H9 (cell line): ENCODE measurements at regions not wholly inside any gene's neighbourhood (a gene's known extent, or its start where the extent isn't known, plus 50 kb on each side); places are given as distances from the start of the nearest gene placed in this dataset.

Source experiments
- DNase-seq: peaks from one replicate; pipeline ENCODE4 v3.0.0-alpha.2; 2017
- H2AFZ ChIP-seq: one replicate; pipeline ENCODE4 v1.6.1; 2013; ENCODE audit warnings: mild to moderate bottlenecking, low read length, control low read depth, moderate library complexity
- H2AK5ac ChIP-seq: 2 replicates; pipeline ENCODE4 v1.6.1; 2013; ENCODE audit warnings: low read length, control low read depth, mixed read lengths; ENCODE audit not compliant: insufficient read length
- H2BK120ac ChIP-seq: one replicate; pipeline ENCODE4 v1.6.1; 2013; ENCODE audit warnings: low read depth, mild to moderate bottlenecking, low read length, control low read depth, inconsistent platforms; ENCODE audit not compliant: poor library complexity, severe bottlenecking
- H2BK12ac ChIP-seq: 2 replicates; pipeline ENCODE4 v1.6.1; 2013; ENCODE audit warnings: low read length, control low read depth, mixed read lengths, low read depth; ENCODE audit not compliant: insufficient read length
- H2BK15ac ChIP-seq: 2 replicates; pipeline ENCODE4 v1.6.1; 2013; ENCODE audit warnings: low read depth, low read length, control low read depth
- H2BK20ac ChIP-seq: one replicate; pipeline ENCODE4 v1.6.1; 2013; ENCODE audit warnings: low read depth, mild to moderate bottlenecking, low read length, control low read depth, inconsistent platforms; ENCODE audit not compliant: poor library complexity, severe bottlenecking
- H2BK5ac ChIP-seq: 2 replicates; pipeline ENCODE4 v1.6.1; 2013; ENCODE audit warnings: low read length, control low read depth, mixed read lengths; ENCODE audit not compliant: insufficient read length
- H3K14ac ChIP-seq: 2 replicates; pipeline ENCODE4 v1.6.1; 2013; ENCODE audit warnings: low read length, control low read depth; ENCODE audit not compliant: insufficient read depth
- H3K18ac ChIP-seq: 2 replicates; pipeline ENCODE4 v1.6.1; 2013; ENCODE audit warnings: low read depth, mild to moderate bottlenecking, mixed read lengths, low read length, control low read depth; ENCODE audit not compliant: insufficient read length
- H3K23ac ChIP-seq: 2 replicates; pipeline ENCODE4 v1.6.1; 2013; ENCODE audit warnings: low read length, control low read depth, mixed read lengths, low read depth; ENCODE audit not compliant: insufficient read length
- H3K23me2 ChIP-seq: 2 replicates; pipeline ENCODE4 v1.6.1; 2013; ENCODE audit warnings: low read depth, mild to moderate bottlenecking, mixed read lengths, low read length, control low read depth; ENCODE audit not compliant: insufficient read length, poor library complexity, severe bottlenecking
- H3K27ac ChIP-seq: 2 replicates; pipeline ENCODE4 v1.5.1; 2013; ENCODE audit warnings: low read length, control low read depth, mixed read lengths, low read depth; ENCODE audit not compliant: insufficient read length
- H3K27me3 ChIP-seq: 2 replicates; pipeline ENCODE4 v1.6.1; 2013; ENCODE audit warnings: low read length, control low read depth, inconsistent platforms; ENCODE audit not compliant: insufficient read depth
- H3K4ac ChIP-seq: 2 replicates; pipeline ENCODE4 v1.6.1; 2013; ENCODE audit warnings: low read depth, mild to moderate bottlenecking, control low read depth, inconsistent platforms, low read length, moderate library complexity
- H3K4me1 ChIP-seq: 2 replicates; pipeline ENCODE4 v1.6.1; 2013; ENCODE audit warnings: low read length, control low read depth, inconsistent platforms; ENCODE audit not compliant: insufficient read depth
- H3K4me2 ChIP-seq: 2 replicates; pipeline ENCODE4 v1.6.1; 2013; ENCODE audit warnings: low read length, control low read depth, mixed read lengths; ENCODE audit not compliant: insufficient read length, insufficient read depth
- H3K56ac ChIP-seq: 2 replicates; pipeline ENCODE4 v1.6.1; 2013; ENCODE audit warnings: low read depth, mild to moderate bottlenecking, mixed read lengths, low read length, control low read depth; ENCODE audit not compliant: insufficient read length
- H3K79me1 ChIP-seq: 2 replicates; pipeline ENCODE4 v1.6.1; 2013; ENCODE audit warnings: low read depth, mild to moderate bottlenecking, moderate library complexity, low read length, control low read depth, inconsistent platforms; ENCODE audit not compliant: insufficient read depth, poor library complexity, severe bottlenecking
- H3K79me2 ChIP-seq: 2 replicates; pipeline ENCODE4 v1.6.1; 2013; ENCODE audit warnings: low read length, control low read depth, inconsistent platforms; ENCODE audit not compliant: insufficient read depth
- H3K9ac ChIP-seq: 2 replicates; pipeline ENCODE4 v1.6.1; 2013; ENCODE audit warnings: low read length, control low read depth, mixed read lengths; ENCODE audit not compliant: insufficient read length; ENCODE audit errors: extremely low read depth
- H3K9me3 ChIP-seq: one replicate; pipeline ENCODE4 v1.6.1; 2013; ENCODE audit warnings: low read depth, low read length, inconsistent platforms; ENCODE audit not compliant: control insufficient read depth
- H3T11ph ChIP-seq: one replicate; pipeline ENCODE4 v1.6.1; 2013; ENCODE audit warnings: mild to moderate bottlenecking, low read length, control low read depth, inconsistent platforms
- H4K20me1 ChIP-seq: one replicate; pipeline ENCODE4 v1.6.1; 2013; ENCODE audit not compliant: control insufficient read depth, insufficient read length, insufficient read depth
- H4K5ac ChIP-seq: 2 replicates; pipeline ENCODE4 v1.6.1; 2013; ENCODE audit warnings: low read depth, mild to moderate bottlenecking, mixed read lengths, low read length, control low read depth; ENCODE audit not compliant: insufficient read length
- H4K8ac ChIP-seq: replicated peaks from 2 replicates; pipeline ENCODE4 v1.6.1; 2013; ENCODE audit warnings: low read length, control low read depth, mixed read lengths, low read depth; ENCODE audit not compliant: insufficient read length
- H4K91ac ChIP-seq: 2 replicates; pipeline ENCODE4 v1.6.1; 2013; ENCODE audit warnings: low read depth, mild to moderate bottlenecking, moderate library complexity, mixed read lengths, low read length, control low read depth; ENCODE audit not compliant: insufficient read length
- H3K27ac Mint-ChIP-seq, 3 experiments: 2 replicates in 2 of 3; 3 replicates in 1 of 3; pipeline ENCODE4 v1.8.0; 2020 to 2021; ENCODE audit warnings: mixed read lengths in 3 of 3, mild to moderate bottlenecking in 1 of 3, moderate library complexity in 1 of 3
- H3K27me3 Mint-ChIP-seq: 2 replicates; pipeline ENCODE4 v1.8.0; 2021; ENCODE audit warnings: low read depth, mild to moderate bottlenecking, moderate library complexity, mixed read lengths
- H3K36me3 Mint-ChIP-seq, 3 experiments: 2 replicates in 2 of 3; 3 replicates in 1 of 3; pipeline ENCODE4 v1.8.0; 2020 to 2021; ENCODE audit warnings: low read depth in 3 of 3, mixed read lengths in 3 of 3; ENCODE audit not compliant: insufficient read depth in 1 of 3
- H3K4me1 Mint-ChIP-seq, 2 experiments: 2 replicates each; pipeline ENCODE4 v1.8.0; 2020; ENCODE audit warnings: mixed read lengths in 2 of 2
- H3K4me3 Mint-ChIP-seq, 2 experiments: 2 replicates in 1 of 2; 3 replicates in 1 of 2; pipeline ENCODE4 v1.8.0; 2020 to 2021; ENCODE audit warnings: mild to moderate bottlenecking in 2 of 2, mixed read lengths in 2 of 2, moderate library complexity in 1 of 2
- H3K9me3 Mint-ChIP-seq, 2 experiments: 2 replicates in 1 of 2; 3 replicates in 1 of 2; pipeline ENCODE4 v1.8.0; 2020; ENCODE audit warnings: mild to moderate bottlenecking in 2 of 2, mixed read lengths in 2 of 2, moderate library complexity in 1 of 2
- WGBS: extraction: QIAGEN DNeasy Blood & Tissue Kit; methylation state at CpG from one replicate; pipeline ENCODE4 v1.1.7; 2013; ENCODE audit warnings: missing lambda C conversion rate, low lambda C conversion rate, mixed read lengths; ENCODE audit not compliant: insufficient read length; ENCODE audit errors: extremely low coverage; 5-methylcytosine and 5-hydroxymethylcytosine counted together
- TF ChIP-seq, protein P1 (sequence below): fragments of 200-600 bp; sonication (generic); conservative IDR thresholded peaks from 3 replicates; pipeline ENCODE4 v1.8.0; 2021; ENCODE audit warnings: antibody characterized with exemption, mild to moderate bottlenecking

DNA sequence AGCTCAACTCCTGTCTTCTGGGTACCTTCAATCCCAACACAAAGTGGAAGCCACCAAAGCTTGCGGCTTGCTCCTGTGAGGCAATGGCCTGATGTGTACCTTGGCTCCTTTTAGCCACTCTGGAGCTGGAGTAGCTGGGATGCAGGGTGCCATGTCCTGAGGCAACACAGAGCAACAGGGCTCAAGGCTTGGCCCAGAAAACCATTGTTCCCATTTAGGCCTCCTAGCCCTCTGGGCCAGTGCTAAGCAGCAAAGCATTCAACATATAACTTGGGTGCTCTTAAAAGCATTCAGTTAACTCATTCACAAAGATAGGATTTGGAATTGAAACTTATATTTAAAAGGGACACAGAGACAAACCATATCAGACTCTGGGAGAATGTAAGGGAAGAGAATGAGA, 194.5 kb upstream of the ARHGEF9 start:
- Histone ChIP-seq H3K79me1 (no peaks in the 10 kb centered on the region), H3K9ac (no peak overlapping the region), H2BK20ac (no peak overlapping the region), H4K20me1 (no peaks in the 10 kb centered on the region), H2BK12ac (no peak overlapping the region), H3K4me2 (no peak overlapping the region), H2AK5ac (no peak overlapping the region), H3K18ac (no peak overlapping the region), H3K23ac (no peak overlapping the region), H4K8ac (no peak overlapping the region), H3K56ac (no peak overlapping the region), H2AFZ (no peak overlapping the region), H3T11ph (no peak overlapping the region), H3K9me3 (peaks cover 28% of the 10 kb centered on the region), H3K23me2 (no peaks in the 10 kb centered on the region), H3K4ac (no peak overlapping the region), H3K79me2 (no peaks in the 10 kb centered on the region), H4K91ac (no peak overlapping the region), H3K27me3 (no peaks in the 10 kb centered on the region), H2BK15ac (no peak overlapping the region), H2BK120ac (no peak overlapping the region), H3K14ac (no peak overlapping the region), H3K27ac (no peak overlapping the region), H2BK5ac (no peak overlapping the region), H3K4me1 (no peaks in the 10 kb centered on the region), H4K5ac (no peak overlapping the region)
- DNase-seq: no peak
- TF ChIP-seq, protein P1, sequence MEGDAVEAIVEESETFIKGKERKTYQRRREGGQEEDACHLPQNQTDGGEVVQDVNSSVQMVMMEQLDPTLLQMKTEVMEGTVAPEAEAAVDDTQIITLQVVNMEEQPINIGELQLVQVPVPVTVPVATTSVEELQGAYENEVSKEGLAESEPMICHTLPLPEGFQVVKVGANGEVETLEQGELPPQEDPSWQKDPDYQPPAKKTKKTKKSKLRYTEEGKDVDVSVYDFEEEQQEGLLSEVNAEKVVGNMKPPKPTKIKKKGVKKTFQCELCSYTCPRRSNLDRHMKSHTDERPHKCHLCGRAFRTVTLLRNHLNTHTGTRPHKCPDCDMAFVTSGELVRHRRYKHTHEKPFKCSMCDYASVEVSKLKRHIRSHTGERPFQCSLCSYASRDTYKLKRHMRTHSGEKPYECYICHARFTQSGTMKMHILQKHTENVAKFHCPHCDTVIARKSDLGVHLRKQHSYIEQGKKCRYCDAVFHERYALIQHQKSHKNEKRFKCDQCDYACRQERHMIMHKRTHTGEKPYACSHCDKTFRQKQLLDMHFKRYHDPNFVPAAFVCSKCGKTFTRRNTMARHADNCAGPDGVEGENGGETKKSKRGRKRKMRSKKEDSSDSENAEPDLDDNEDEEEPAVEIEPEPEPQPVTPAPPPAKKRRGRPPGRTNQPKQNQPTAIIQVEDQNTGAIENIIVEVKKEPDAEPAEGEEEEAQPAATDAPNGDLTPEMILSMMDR: no peak
- H3K27me3 Mint-ChIP-seq: no peaks in the 10 kb centered on the region; the same call in none of the 2 replicates
- H3K9me3 Mint-ChIP-seq: peaks cover 87 to 96% of the 10 kb centered on the region in 2 experiments
- no peaks in the 10 kb centered on the region for H3K4me1 Mint-ChIP-seq
- H3K36me3 Mint-ChIP-seq: peaks cover 8 to 22% (median 15%) of the 10 kb centered on the region in 3 experiments
- no peak overlapping the region for H3K4me3 Mint-ChIP-seq
- H3K27ac Mint-ChIP-seq: no peak overlapping the region
- no CpG with 5 or more reads among the region's 1 CpG for WGBS
